HG02981 (cell line): ENCODE measurements at regions not wholly inside any gene's neighbourhood (a gene's known extent, or its start where the extent isn't known, plus 50 kb on each side); places are given as distances from the start of the nearest gene placed in this dataset.

ENCODE experiments used
- ATAC-seq: cut with Tn5 transposase; IDR thresholded peaks from one replicate; pipeline ENCODE4 v1.9.1; 2021; ENCODE audit warnings: mild to moderate bottlenecking, moderate library complexity; ENCODE audit not compliant: unreplicated experiment

DNA sequence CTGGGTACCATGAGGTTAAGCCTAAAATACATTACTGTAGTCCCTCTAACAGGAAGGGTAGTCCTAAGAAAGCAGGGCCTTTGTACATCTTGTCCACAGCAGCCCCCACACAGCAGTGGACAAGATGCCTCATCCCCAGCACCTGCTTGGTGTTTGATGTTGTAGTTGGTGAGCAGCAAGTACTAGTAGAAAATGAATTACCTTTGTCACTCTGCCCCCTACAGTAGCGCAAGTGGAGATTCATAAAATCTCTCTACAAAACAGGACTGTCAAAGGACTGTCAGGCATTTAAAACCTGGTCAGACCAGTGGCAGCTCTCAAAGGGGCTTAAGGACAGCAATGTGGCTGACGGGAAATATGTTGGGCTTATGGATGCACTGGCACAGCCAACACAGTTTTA lies 122.5 kb downstream of the TMEM174 start:
- ATAC-seq, result no peak

DNA sequence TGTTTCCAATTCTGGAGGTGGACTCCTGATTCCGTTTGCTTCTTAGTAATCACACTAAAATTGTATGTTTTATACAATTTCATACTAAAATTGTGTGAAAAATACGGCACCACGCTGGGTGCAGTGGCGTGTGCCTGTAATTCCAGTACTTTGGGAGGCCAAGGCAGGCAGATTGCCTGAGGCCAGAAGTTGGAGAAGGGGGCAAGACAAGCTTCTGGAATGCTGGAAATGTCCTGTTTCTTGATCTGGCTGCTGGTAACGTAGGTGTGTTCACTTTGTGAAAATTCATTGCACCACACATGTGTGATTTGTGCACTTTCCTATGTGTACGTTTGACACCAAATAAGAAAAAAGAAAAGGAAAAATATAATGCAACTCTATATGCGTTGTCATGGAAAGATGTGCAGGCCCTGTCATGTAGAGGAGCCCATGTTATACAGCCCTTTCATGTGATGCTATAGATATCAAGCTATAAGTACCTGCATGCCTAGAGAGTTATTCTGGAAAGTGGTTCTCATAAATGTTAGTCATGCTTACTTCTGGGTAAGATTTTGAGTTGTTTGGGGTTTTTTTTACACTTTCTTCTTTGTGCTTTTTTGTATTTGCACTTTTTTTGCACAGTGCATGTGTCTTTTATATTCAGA lies 119.9 kb downstream of the TMEM174 start:
- no peak for ATAC-seq

- no peak for ATAC-seq
These were observed 118.9 kb downstream of the TMEM174 start for GRCh38 chr5:73291873-73292272.

DNA sequence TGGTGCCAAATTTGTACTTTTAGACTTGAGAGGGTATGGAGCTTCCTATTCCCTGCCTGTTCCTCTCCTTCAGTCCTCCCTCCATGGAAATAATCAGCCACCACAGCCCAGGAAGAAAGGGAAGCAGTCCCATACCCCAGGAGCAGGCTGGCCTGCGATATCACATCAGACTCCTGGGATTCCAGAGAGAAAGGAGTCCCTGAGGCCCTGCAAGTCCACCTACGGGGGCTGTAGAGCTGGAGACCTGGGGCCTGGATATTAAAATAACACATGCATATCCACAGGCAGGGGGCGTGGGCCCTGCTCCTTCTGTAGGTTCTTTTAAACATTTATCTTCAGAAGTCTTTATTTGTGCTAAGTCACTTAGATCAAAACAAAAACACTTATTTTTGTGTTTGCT lies 117.2 kb downstream of the TMEM174 start:
- no peak for ATAC-seq

DNA sequence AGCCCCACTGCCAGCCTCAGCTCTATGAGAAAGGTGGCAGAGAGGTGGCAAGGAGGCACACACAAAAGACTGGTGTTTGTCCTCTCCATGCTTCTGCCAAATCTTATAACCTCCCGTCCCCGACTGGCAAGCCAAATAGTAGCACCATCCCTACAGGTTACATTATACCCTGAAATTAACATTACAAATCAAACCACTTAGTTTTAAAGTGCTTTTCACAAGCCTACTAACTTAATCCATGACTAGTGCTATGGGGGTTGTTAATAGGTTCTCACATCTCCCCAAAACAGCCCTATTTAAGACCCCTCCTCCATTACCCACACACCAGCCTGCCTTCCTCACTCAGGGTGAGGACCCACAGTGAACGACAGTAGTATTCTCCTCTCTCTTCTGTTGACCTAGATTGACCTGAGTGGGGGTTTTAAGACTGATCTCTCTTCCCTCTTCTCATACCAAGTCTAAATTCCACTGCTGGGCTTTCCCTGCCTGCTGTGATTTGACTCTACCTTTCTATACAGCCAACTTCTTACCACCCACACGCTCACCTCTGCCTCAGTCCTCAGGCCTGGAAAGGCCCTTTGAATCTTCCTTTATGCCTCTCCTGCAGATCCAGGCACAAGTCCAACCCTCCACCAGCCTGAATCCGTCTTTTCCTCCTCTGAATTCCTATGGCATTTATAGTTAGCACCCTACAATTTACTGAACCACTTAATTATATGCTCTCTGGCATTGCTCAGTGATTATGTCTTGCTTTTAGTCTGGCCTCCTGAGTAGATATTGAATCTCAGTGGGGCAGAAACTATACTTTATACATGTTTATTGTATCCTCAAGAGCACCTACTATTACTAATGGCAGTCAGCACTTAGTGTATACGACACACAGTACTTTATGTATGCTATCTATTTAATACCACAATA lies 116.1 kb downstream of the TMEM174 start:
- no peak for ATAC-seq

GRCh38 chr5:73286896-73287295 lies 113.9 kb downstream of the TMEM174 start:
- ATAC-seq, result no peak

GRCh38 chr5:73284985-73285384 lies 112.0 kb downstream of the TMEM174 start:
- ATAC-seq, result no peak

DNA sequence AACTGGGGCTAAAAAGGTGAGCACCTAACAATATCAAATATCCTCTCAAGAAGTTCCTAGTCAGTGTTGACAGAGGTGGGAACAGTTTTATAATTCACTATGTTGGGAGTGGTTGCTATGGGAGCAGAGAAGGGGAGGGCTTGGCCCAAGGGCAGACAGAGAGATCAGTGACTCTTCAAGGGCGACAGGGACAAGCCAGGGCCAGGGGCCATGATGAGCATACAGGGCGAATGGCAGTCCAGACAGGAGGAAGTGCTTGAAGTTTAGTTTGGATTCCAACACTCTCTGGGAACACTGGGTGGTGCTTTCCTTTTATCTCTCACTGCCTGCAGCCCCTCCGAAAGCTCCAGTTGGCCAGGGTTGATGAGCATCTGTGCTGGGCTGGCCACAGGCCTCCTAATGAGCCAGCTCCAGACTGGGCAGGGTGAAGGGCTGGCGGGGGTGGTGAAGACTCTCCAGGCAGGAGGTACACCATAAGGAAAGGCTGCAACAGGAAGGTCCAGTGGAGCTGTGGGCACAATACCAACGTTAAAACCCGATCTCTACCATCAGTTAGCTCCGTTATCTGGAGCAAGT lies 111.3 kb downstream of the TMEM174 start:
- no peak for ATAC-seq

- no peak for ATAC-seq
These were observed 109.9 kb downstream of the TMEM174 start for GRCh38 chr5:73282923-73283322.

GRCh38 chr5:73282383-73282782 lies 109.4 kb downstream of the TMEM174 start:
- no peak for ATAC-seq

DNA sequence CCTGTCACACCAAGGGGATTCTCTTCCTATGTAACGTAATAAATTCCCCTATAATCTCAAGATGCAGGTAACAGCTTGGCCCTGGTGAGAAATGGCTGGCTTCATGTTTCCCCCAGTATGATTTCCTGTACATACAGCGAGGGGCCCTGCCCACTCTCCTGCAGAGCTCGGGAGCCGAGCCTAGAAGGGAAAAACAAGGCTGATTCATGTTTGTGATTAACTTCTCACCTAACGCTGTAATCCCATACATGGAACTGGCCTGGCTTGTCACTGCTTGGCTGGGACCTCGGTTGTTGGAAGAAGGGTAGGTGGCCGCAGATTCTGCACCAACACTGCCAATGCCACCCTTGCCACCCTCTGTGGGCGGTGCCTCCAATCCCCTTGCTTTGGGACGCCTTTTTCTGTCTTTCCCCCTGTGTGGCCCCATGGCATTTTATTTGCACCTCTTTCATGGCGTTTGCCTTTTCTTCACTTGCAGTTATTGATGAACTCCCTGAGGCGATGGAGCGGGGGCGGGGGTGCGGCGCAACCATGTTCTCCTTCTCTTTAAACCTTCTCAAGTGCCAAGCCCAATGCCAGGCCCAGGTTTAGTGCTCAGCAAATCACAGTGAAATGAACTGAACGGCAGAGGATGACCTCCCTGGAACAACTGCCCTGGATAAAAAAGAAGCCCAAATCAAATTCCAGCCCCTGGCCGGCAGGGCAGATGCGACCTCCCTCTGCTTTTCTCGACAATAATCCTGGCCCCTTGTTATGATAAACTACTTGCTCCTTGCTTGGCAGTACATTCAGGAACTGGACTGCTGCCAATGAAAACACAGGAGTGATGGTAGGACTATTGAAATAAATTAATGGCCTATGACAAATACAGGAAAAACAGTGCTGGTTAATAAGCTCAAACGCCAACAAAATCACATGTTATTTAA lies 108.1 kb downstream of the TMEM174 start:
- ATAC-seq, result no peak

- ATAC-seq, result no peak
These were observed 107.4 kb downstream of the TMEM174 start for GRCh38 chr5:73280386-73280785.

- ATAC-seq, result no peak
These were observed 106.8 kb downstream of the TMEM174 start for GRCh38 chr5:73279805-73280204.

GRCh38 chr5:73278693-73279092 lies 105.7 kb downstream of the TMEM174 start:
- ATAC-seq, result no peak

GRCh38 chr5:73274881-73275663 lies 102.1 kb downstream of the TMEM174 start:
- no peak for ATAC-seq

DNA sequence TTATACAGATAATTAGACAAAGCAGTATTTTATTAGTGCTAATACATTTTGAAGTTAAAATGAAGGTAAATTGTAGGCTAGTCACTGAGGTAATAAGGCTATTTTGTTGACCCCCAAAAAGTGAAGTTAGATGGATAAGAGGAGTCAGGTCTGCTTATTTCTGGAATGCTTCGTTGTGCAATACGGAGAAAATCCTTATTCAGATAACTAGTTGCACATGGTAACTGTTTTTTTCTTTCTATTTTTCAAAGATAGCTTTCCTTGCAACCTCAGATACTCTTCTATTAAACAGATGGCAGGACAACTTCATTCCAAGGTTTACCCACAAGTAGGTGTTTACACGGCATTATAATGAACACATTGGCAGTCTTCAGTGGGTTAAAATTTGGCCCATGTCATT lies 101.1 kb downstream of the TMEM174 start:
- ATAC-seq, result no peak

DNA sequence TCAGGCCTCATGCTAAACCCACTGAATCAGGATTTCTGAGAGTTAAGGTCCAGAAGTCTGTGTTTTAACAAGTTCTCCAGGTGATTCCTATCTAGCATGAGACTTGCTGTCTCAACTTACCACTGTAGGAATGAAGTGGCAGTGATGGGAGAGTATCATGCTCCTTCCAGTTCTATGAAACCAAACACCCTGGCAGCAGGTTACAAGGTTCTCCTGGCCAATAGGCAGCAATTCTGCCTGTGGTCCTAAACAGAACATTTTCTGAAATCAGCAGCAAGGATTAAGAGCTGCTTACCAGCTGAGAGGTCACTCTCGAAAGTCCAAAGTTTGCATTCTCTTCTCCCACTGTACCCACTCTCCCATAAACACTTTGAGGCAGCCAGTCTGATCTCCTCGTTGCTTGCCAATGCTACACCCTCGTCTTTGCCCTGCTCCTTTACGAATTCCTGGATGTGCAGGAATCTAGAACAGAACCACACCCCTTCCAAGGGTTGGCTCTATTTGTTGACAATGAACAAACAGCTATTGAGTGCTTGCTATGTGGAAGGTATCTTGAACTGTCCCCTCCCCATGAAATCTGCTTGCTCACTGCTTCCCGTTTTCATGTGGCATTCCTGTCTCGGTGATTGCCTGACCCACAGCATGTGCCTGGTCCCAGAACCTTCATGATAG lies 100.5 kb downstream of the TMEM174 start:
- no peak for ATAC-seq

- no peak for ATAC-seq
These were observed 99.4 kb downstream of the TMEM174 start for GRCh38 chr5:73272351-73272750.

- ATAC-seq, result no peak
These were observed 95.8 kb downstream of the TMEM174 start for GRCh38 chr5:73268826-73269225.
